OCI-LY1 (cell line): ENCODE measurements at regions not wholly inside any gene's neighbourhood (a gene's known extent, or its start where the extent isn't known, plus 50 kb on each side); places are given as distances from the start of the nearest gene placed in this dataset.

Source experiments
- CTCF ChIP-seq: fragments of 200-600 bp; sonication (generic), shearing (Covaris generic); IDR thresholded peaks from 2 replicates; pipeline ENCODE4 v1.5.1; 2017; ENCODE audit warnings: mild to moderate bottlenecking, antibody characterized with exemption, low read length, moderate library complexity, mixed read lengths
- EZH2 ChIP-seq: fragments of 200-600 bp; sonication (generic), shearing (Covaris generic); IDR thresholded peaks from 2 replicates; pipeline ENCODE4 v1.8.0; 2017; ENCODE audit warnings: borderline replicate concordance, mixed run types, mild to moderate bottlenecking, antibody characterized with exemption, low read length, moderate library complexity, mixed read lengths

GRCh38 chr6:65852369-65852852 lies 145.4 kb upstream of the EYS start:
- TF ChIP-seq CTCF, result no peak
- TF ChIP-seq EZH2, result no peak
